HL-60 (cell line): ENCODE measurements at regions not wholly inside any gene's neighbourhood (a gene's known extent, or its start where the extent isn't known, plus 50 kb on each side); places are given as distances from the start of the nearest gene placed in this dataset.

Experiments used
- CTCF ChIP-seq: IDR thresholded peaks from one replicate; pipeline ENCODE4 v1.5.1; 2011; ENCODE audit warnings: low read length, control low read depth, inconsistent platforms; ENCODE audit not compliant: insufficient read depth
- POLR2AphosphoS5 ChIP-seq: IDR thresholded peaks from 2 replicates; pipeline ENCODE4 v1.6.1; 2012; ENCODE audit warnings: low read depth
- REST ChIP-seq: IDR thresholded peaks from 2 replicates; pipeline ENCODE4 v1.6.1; 2012; ENCODE audit warnings: low read depth; ENCODE audit not compliant: insufficient replicate concordance
- SPI1 ChIP-seq: IDR thresholded peaks from 2 replicates; pipeline ENCODE4 v1.6.1; 2012; ENCODE audit warnings: low read depth, mild to moderate bottlenecking, borderline replicate concordance

GRCh38 chr11:116424615-116425261 lies 348.0 kb downstream of the BUD13 start:
- TF ChIP-seq CTCF (no peak), POLR2AphosphoS5 (no peak), REST (no peak), SPI1 (no peak)
